ENCODE measurements at regions not wholly inside any gene's neighbourhood (a gene's known extent, or its start where the extent isn't known, plus 50 kb on each side); places are given as distances from the start of the nearest gene placed in this dataset.

DNA sequence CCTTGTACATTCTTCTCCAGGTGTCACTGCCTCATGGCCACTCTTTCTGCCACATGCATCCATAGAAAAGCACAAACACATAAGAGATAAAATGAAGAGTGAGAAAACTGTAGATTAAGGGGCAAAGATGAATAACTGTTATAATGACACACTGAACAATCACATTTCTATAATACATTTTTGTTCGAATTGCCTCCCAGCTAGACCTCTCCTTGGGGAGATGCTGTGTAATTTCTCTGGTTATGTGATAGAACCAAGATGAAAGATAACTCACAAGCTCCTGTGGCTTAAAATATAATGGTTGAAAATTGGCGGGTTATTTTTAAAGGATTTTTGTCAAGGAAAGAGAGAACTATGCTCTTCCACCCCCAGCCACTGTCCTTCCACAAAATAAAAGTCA is 60.2 kb upstream of the STEAP1 start:
- Histone ChIP-seq H3K4me3 (replicated peaks; ENCODE audit: insufficient read depth, low read length) (no peak overlapping the region), H3K27me3 (ENCODE audit: insufficient read depth, poor library complexity, severe bottlenecking) (no peaks in the 10 kb centered on the region), H3K27ac (replicated peaks) (no peak overlapping the region)
- DNase-seq (ENCODE audit: low read depth in 1 of 2, low spot score in 1 of 2): no peak
- TF ChIP-seq GABPA (IDR thresholded peaks at IDR 0.05; ENCODE audit: low read depth): no peak
- TF ChIP-seq POLR2AphosphoS5 (IDR thresholded peaks at IDR 0.05; ENCODE audit: low read depth): no peak
- TF ChIP-seq SPI1 (IDR thresholded peaks at IDR 0.05; ENCODE audit: borderline replicate concordance, low read depth): no peak
- TF ChIP-seq, protein P1, sequence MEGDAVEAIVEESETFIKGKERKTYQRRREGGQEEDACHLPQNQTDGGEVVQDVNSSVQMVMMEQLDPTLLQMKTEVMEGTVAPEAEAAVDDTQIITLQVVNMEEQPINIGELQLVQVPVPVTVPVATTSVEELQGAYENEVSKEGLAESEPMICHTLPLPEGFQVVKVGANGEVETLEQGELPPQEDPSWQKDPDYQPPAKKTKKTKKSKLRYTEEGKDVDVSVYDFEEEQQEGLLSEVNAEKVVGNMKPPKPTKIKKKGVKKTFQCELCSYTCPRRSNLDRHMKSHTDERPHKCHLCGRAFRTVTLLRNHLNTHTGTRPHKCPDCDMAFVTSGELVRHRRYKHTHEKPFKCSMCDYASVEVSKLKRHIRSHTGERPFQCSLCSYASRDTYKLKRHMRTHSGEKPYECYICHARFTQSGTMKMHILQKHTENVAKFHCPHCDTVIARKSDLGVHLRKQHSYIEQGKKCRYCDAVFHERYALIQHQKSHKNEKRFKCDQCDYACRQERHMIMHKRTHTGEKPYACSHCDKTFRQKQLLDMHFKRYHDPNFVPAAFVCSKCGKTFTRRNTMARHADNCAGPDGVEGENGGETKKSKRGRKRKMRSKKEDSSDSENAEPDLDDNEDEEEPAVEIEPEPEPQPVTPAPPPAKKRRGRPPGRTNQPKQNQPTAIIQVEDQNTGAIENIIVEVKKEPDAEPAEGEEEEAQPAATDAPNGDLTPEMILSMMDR (IDR thresholded peaks at IDR 0.05; ENCODE audit: insufficient read depth, low read length): no peak
- TF ChIP-seq, protein P2, sequence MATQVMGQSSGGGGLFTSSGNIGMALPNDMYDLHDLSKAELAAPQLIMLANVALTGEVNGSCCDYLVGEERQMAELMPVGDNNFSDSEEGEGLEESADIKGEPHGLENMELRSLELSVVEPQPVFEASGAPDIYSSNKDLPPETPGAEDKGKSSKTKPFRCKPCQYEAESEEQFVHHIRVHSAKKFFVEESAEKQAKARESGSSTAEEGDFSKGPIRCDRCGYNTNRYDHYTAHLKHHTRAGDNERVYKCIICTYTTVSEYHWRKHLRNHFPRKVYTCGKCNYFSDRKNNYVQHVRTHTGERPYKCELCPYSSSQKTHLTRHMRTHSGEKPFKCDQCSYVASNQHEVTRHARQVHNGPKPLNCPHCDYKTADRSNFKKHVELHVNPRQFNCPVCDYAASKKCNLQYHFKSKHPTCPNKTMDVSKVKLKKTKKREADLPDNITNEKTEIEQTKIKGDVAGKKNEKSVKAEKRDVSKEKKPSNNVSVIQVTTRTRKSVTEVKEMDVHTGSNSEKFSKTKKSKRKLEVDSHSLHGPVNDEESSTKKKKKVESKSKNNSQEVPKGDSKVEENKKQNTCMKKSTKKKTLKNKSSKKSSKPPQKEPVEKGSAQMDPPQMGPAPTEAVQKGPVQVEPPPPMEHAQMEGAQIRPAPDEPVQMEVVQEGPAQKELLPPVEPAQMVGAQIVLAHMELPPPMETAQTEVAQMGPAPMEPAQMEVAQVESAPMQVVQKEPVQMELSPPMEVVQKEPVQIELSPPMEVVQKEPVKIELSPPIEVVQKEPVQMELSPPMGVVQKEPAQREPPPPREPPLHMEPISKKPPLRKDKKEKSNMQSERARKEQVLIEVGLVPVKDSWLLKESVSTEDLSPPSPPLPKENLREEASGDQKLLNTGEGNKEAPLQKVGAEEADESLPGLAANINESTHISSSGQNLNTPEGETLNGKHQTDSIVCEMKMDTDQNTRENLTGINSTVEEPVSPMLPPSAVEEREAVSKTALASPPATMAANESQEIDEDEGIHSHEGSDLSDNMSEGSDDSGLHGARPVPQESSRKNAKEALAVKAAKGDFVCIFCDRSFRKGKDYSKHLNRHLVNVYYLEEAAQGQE (IDR thresholded peaks at IDR 0.05; ENCODE audit: insufficient replicate concordance, low read depth): no peak
